ENCODE measurements at regions not wholly inside any gene's neighbourhood (a gene's known extent, or its start where the extent isn't known, plus 50 kb on each side); places are given as distances from the start of the nearest gene placed in this dataset.

DNA sequence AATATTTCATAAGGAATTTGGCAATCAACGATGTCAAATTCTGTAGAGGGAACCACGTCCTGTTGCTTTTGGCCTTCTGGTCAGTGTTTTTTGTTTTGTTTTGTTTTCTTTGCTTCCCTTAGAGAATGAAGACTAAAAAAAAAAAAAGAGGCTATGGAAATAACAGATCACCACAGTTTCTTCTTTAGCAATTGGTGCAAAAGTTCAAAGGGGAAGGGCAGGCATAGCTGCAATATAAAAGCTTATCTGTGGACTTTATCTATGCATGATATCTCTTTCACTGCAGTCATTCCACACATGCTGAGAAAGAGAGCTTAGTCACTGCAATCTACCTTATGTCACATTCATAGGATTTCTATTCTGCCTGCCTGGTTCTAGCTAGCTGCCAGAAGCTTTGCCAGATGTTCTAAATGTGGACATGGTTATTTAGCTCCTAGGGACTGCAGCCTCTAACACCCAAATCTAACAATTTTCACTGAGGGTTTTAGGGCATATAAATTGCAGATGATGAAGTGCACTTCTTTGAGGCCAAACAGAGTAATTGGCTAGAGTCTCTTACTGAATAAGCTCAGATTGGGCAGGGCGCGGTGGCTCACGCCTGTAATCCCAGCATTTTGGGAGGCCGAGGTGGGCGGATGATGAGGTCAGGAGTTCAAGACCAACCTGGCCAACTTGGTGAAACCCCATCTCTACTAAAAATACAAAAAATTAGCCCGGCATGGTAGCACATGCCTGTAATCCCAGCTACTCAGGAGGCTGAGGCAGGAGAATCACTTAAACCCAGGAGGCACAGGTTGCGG lies 637.2 kb downstream of the NTRK3 start:
- no peak overlapping the region for H3K27ac ChIP-seq (ENCODE audit: insufficient read depth, low read length)

More for the DNA sequence above, 637.2 kb downstream of the NTRK3 start:
- no peak overlapping the region for H3K9ac ChIP-seq (ENCODE audit: low read depth, low read length)
- no peaks in the 10 kb centered on the region for H3K9me1 ChIP-seq (ENCODE audit: insufficient read depth, low read length)
- no TSS peak for BruUV-seq (replicated peaks)
- no peak overlapping the region for H3K56ac ChIP-seq (ENCODE audit: extremely low read depth, insufficient read depth, low read length)
- H3K9me3 ChIP-seq (ENCODE audit: control insufficient read depth, insufficient read depth, low read length): peaks cover 5% of the 10 kb centered on the region
- no peaks in the 10 kb centered on the region for H3K36me3 ChIP-seq (ENCODE audit: control insufficient read depth, insufficient read depth, low read length)
- ATAC-seq (ENCODE audit: low read depth): peak; percentile 68
- no peak overlapping the region for H4K8ac ChIP-seq (ENCODE audit: low read depth in 2 of 2, low read length in 2 of 2)
- ChIA-PET CTCF (interaction anchor here (0.7 kb wide), 1 partner anchor 147 kb away, joined by 4 read pairs; no protein-coding TSS in a partner anchor), POLR2A (ENCODE audit: unreplicated experiment) (interaction anchor here (0.6 kb wide), 1 partner anchor 717 kb away, joined by 3 read pairs; no protein-coding TSS in a partner anchor)
- no peak overlapping the region for H2AK9ac ChIP-seq (replicated peaks; ENCODE audit: low read depth, low read length, poor library complexity)
- H2BK120ac ChIP-seq (ENCODE audit: low read depth, low read length): no peak overlapping the region
- no peaks in the 10 kb centered on the region for H4K20me1 ChIP-seq (ENCODE audit: insufficient read depth, low read length)
- no peak overlapping the region for H2BK5ac ChIP-seq (ENCODE audit: low read depth, low read length, poor library complexity, severe bottlenecking)
- no peak overlapping the region for H3K14ac ChIP-seq (replicated peaks; ENCODE audit: low read depth, low read length)
- no peak overlapping the region for H3K4ac ChIP-seq (ENCODE audit: low read depth, low read length)
- H2AFZ ChIP-seq (replicated peaks; ENCODE audit: low read length, poor library complexity): no peak overlapping the region
- H3K4me1 ChIP-seq (ENCODE audit: control insufficient read depth, insufficient read depth, low read length): no peaks in the 10 kb centered on the region
- no peak overlapping the region for H3K4me3 ChIP-seq (ENCODE audit: insufficient read depth, low read depth, low read length)
- no peak overlapping the region for H2AK5ac ChIP-seq (ENCODE audit: low read depth, low read length)
- H4K91ac ChIP-seq (ENCODE audit: insufficient read depth, low read depth, low read length): no peak overlapping the region
- in situ Hi-C loops (cut with MboI; ENCODE audit: low sequenced_read_pairs): no loop called here
- no CpG with 5 or more reads among the region's 9 CpGs for WGBS, 2 experiments (ENCODE audit: extremely low coverage in 2 of 2, insufficient read length in 1 of 2)
- dilution Hi-C loops (cut with HindIII; ENCODE audit: low sequenced_read_pairs, unreplicated experiment): no loop called here
- H3K23ac ChIP-seq (ENCODE audit: low read depth, low read length): no peak overlapping the region
- no peak overlapping the region for H4K5ac ChIP-seq (ENCODE audit: low read depth, low read length)
- H3K79me1 ChIP-seq (ENCODE audit: low read depth in 1 of 2, low read length in 2 of 2): no peaks in the 10 kb centered on the region
- intact Hi-C loops (cut with micrococcal nuclease): loop anchor here (1.0 to 10.0 kb wide), 2 partner anchors 9 to 255 kb away; no protein-coding TSS in a partner anchor
- TF ChIP-seq, protein P1, sequence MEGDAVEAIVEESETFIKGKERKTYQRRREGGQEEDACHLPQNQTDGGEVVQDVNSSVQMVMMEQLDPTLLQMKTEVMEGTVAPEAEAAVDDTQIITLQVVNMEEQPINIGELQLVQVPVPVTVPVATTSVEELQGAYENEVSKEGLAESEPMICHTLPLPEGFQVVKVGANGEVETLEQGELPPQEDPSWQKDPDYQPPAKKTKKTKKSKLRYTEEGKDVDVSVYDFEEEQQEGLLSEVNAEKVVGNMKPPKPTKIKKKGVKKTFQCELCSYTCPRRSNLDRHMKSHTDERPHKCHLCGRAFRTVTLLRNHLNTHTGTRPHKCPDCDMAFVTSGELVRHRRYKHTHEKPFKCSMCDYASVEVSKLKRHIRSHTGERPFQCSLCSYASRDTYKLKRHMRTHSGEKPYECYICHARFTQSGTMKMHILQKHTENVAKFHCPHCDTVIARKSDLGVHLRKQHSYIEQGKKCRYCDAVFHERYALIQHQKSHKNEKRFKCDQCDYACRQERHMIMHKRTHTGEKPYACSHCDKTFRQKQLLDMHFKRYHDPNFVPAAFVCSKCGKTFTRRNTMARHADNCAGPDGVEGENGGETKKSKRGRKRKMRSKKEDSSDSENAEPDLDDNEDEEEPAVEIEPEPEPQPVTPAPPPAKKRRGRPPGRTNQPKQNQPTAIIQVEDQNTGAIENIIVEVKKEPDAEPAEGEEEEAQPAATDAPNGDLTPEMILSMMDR (conservative IDR thresholded peaks at IDR 0.05; ENCODE audit: low read depth, low read length): no peak
- no peak overlapping the region for H2BK20ac ChIP-seq (ENCODE audit: low read depth, low read length)
- peak; percentile 44 for DNase-seq
- H3K18ac ChIP-seq (ENCODE audit: low read depth, low read length): no peak overlapping the region
- no peaks in the 10 kb centered on the region for H3K27me3 ChIP-seq (ENCODE audit: control insufficient read depth, insufficient read depth, low read length)
- no peak overlapping the region for H2BK15ac ChIP-seq (ENCODE audit: low read depth, low read length)
- H3K4me2 ChIP-seq (ENCODE audit: low read depth, low read length): no peak overlapping the region
